ENCODE measurements at regions not wholly inside any gene's neighbourhood (a gene's known extent, or its start where the extent isn't known, plus 50 kb on each side); places are given as distances from the start of the nearest gene placed in this dataset.

DNA sequence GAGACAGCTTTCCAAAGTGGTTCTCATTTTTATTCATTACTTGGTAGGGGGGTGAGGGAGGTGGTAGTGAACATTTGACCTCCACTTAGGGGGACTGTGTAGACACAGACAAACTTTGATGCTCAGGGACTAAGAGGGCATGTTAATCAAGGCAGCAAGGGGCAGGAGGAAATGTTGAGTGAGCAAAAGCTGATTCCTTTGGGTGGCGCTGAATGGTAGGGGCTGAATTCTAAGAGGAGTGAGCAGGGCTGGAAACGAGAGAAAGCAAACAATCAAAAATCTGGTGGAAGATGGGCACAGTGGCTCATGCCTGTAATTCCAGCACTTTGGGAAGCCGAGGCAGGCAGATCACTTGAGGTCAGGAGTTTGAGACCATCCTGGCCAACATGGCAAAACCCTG is 164.8 kb upstream of the BDNF start:
- TF ChIP-seq, protein P1, sequence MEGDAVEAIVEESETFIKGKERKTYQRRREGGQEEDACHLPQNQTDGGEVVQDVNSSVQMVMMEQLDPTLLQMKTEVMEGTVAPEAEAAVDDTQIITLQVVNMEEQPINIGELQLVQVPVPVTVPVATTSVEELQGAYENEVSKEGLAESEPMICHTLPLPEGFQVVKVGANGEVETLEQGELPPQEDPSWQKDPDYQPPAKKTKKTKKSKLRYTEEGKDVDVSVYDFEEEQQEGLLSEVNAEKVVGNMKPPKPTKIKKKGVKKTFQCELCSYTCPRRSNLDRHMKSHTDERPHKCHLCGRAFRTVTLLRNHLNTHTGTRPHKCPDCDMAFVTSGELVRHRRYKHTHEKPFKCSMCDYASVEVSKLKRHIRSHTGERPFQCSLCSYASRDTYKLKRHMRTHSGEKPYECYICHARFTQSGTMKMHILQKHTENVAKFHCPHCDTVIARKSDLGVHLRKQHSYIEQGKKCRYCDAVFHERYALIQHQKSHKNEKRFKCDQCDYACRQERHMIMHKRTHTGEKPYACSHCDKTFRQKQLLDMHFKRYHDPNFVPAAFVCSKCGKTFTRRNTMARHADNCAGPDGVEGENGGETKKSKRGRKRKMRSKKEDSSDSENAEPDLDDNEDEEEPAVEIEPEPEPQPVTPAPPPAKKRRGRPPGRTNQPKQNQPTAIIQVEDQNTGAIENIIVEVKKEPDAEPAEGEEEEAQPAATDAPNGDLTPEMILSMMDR (IDR thresholded peaks at IDR 0.05; ENCODE audit: low read length): no peak
- no peak for TF ChIP-seq EZH2phosphoT487 (IDR thresholded peaks at IDR 0.05; ENCODE audit: low read length)

All from MM.1S (cell line).